Endothelial cell of umbilical vein (primary cell): ENCODE measurements at regions not wholly inside any gene's neighbourhood (a gene's known extent, or its start where the extent isn't known, plus 50 kb on each side); places are given as distances from the start of the nearest gene placed in this dataset.

Experiments
- BruUV-seq: library from RNA; stranded (reverse); fragments of 400-500 nt; replicated peaks from 2 replicates; lab custom pipeline; 2021; lab: Mats Ljungman, UMichigan
- CTCF ChIA-PET: fragments of 300-600, 350-600 bp; sonication (Branson Sonifier 250); formaldehyde crosslinking; loops from one replicate; lab custom pipeline; 2021; ENCODE audit warnings: antibody characterized with exemption, inconsistent platforms; lab: Charles Lee
- POLR2A ChIA-PET: fragments of 300-600, 350-600 bp; sonication (Branson Sonifier 250); formaldehyde crosslinking; loops from one replicate; lab custom pipeline; 2021; ENCODE audit warnings: antibody characterized with exemption, inconsistent platforms; lab: Charles Lee
- DNase-seq: peaks from one replicate; pipeline ENCODE4 v3.0.0-alpha.2; 2011; ENCODE audit warnings: low read depth, low spot score
- FAIRE-seq: peaks from 2 replicates; lab custom pipeline; 2011; peaks lifted over from hg19 to GRCh38; lab: Jason Lieb, UNC
- H2AFZ ChIP-seq: 2 replicates; pipeline ENCODE4 v1.6.0; 2012; ENCODE audit warnings: low read depth, low read length, control low read depth, inconsistent platforms
- H3K27ac ChIP-seq: 2 replicates; pipeline ENCODE4 v1.5.1; 2011; ENCODE audit warnings: low read depth, mild to moderate bottlenecking, control low read depth, low read length, moderate library complexity; ENCODE audit not compliant: insufficient read depth
- H3K27me3 ChIP-seq, 2 experiments: 2 replicates each; pipeline versions ENCODE4 v1.6.0 to v1.6.1; 2011; ENCODE audit warnings: low read length in 2 of 2, mixed read lengths in 1 of 2; ENCODE audit not compliant: control insufficient read depth in 2 of 2, insufficient read depth in 2 of 2
- H3K36me3 ChIP-seq, 2 experiments: 2 replicates in 1 of 2; 3 replicates in 1 of 2; pipeline ENCODE4 v1.5.1; 2011; ENCODE audit warnings: low read length in 2 of 2, mild to moderate bottlenecking in 1 of 2, moderate library complexity in 1 of 2; ENCODE audit not compliant: control insufficient read depth in 2 of 2, insufficient read depth in 2 of 2; ENCODE audit errors: extremely low read depth in 1 of 2
- H3K4me1 ChIP-seq: 3 replicates; pipeline ENCODE4 v1.5.1; 2011; ENCODE audit warnings: mild to moderate bottlenecking, low read length; ENCODE audit not compliant: control insufficient read depth, insufficient read depth; ENCODE audit errors: extremely low read depth
- H3K4me2 ChIP-seq: 2 replicates; pipeline ENCODE4 v1.6.1; 2011; ENCODE audit warnings: low read length, control low read depth, mixed read lengths; ENCODE audit not compliant: insufficient read depth
- H3K4me3 ChIP-seq, 3 experiments: fragments of 200-600 bp in 1 of 3; sonication (generic), shearing (Covaris generic) in 1 of 3; replicated peaks in 1 of 3; 2 replicates each; pipeline ENCODE4 v1.5.1; 2011 to 2016; ENCODE audit warnings: control low read depth in 3 of 3, low read length in 3 of 3, mild to moderate bottlenecking in 2 of 3, inconsistent platforms in 1 of 3, low read depth in 1 of 3, moderate library complexity in 1 of 3; ENCODE audit not compliant: insufficient read depth in 1 of 3
- H3K79me2 ChIP-seq: 2 replicates; pipeline ENCODE4 v1.6.0; 2012; ENCODE audit warnings: low read length, inconsistent platforms; ENCODE audit not compliant: control insufficient read depth, insufficient read depth
- H3K9ac ChIP-seq: replicated peaks from 2 replicates; pipeline ENCODE3; 2011; ENCODE audit warnings: low read length, control low read depth; ENCODE audit not compliant: insufficient read depth; ENCODE audit errors: extremely low read depth
- H3K9me1 ChIP-seq: replicated peaks from 3 replicates; pipeline ENCODE4 v1.6.0; 2011; ENCODE audit warnings: mild to moderate bottlenecking, low read length; ENCODE audit not compliant: control insufficient read depth, insufficient read depth; ENCODE audit errors: extremely low read depth
- H3K9me3 ChIP-seq: replicated peaks from 2 replicates; pipeline ENCODE4 v1.5.1; 2012; ENCODE audit warnings: low read length, inconsistent platforms; ENCODE audit not compliant: control insufficient read depth, insufficient read depth
- H4K20me1 ChIP-seq: replicated peaks from 2 replicates; pipeline ENCODE3; 2011; ENCODE audit warnings: mild to moderate bottlenecking, low read length; ENCODE audit not compliant: control insufficient read depth, insufficient read depth; ENCODE audit errors: extremely low read depth
- EZH2 ChIP-seq: IDR thresholded peaks from 2 replicates; pipeline ENCODE4 v1.6.1; 2012; ENCODE audit warnings: borderline replicate concordance, low read depth, mild to moderate bottlenecking, moderate library complexity, low read length, inconsistent platforms; ENCODE audit not compliant: severe bottlenecking
- FOS ChIP-seq: IDR thresholded peaks from 2 replicates; pipeline ENCODE4 v1.6.1; 2011; ENCODE audit warnings: mild to moderate bottlenecking, low read length, moderate library complexity, borderline replicate concordance; ENCODE audit not compliant: insufficient read depth
- GATA2 ChIP-seq: IDR thresholded peaks from 2 replicates; pipeline ENCODE4 v1.7.0; 2011; ENCODE audit warnings: low read depth, mild to moderate bottlenecking, moderate library complexity, mixed read lengths, low read length; ENCODE audit not compliant: insufficient read length, insufficient read depth
- JUN ChIP-seq: IDR thresholded peaks from 2 replicates; pipeline ENCODE4 v1.6.1; 2011; ENCODE audit warnings: borderline replicate concordance, low read depth; ENCODE audit not compliant: insufficient read length, insufficient read depth
- MAX ChIP-seq: IDR thresholded peaks from 2 replicates; pipeline ENCODE4 v1.6.1; 2011; ENCODE audit not compliant: insufficient read depth, insufficient read length
- MYC ChIP-seq: IDR thresholded peaks from one replicate; pipeline ENCODE4 v1.6.1; 2011; ENCODE audit warnings: mild to moderate bottlenecking, low read depth, low read length
- POLR2A ChIP-seq: IDR thresholded peaks from 2 replicates; pipeline ENCODE4 v1.6.1; 2012; ENCODE audit warnings: low read depth, mild to moderate bottlenecking, control low read depth, low read length
- POLR2AphosphoS5 ChIP-seq: IDR thresholded peaks from 2 replicates; pipeline ENCODE4 v1.6.1; 2012; ENCODE audit warnings: low read depth, mild to moderate bottlenecking, control low read depth, low read length, moderate library complexity; ENCODE audit not compliant: insufficient read depth
- dilution Hi-C: fragments of 300-500 bp; cut with MboI; formaldehyde crosslinking; loops from one replicate; pipeline ENCODE4 v1.15.0; 2019; ENCODE audit warnings: low sequenced_read_pairs; ENCODE audit not compliant: extremely low pct_ligation_motif_present
- intact Hi-C: fragments of 100-400 bp; cut with micrococcal nuclease; formaldehyde crosslinking; loops from one replicate; pipeline ENCODE4 v1.10.0; 2022
- TF ChIP-seq, protein P1 (sequence below), 2 donors: IDR thresholded peaks; 1 replicate in 1 of 2; 2 replicates in 1 of 2; pipeline ENCODE4 v1.5.1; 2011; ENCODE audit warnings: low read length in 2 of 2, mild to moderate bottlenecking in 2 of 2, moderate library complexity in 2 of 2, control low read depth in 1 of 2, inconsistent platforms in 1 of 2, low read depth in 1 of 2; ENCODE audit not compliant: insufficient read depth in 1 of 2; ENCODE audit errors: extremely low read depth in 1 of 2

GRCh38 chr14:94864387-94865195 lies 94.7 kb upstream of the GSC start:
- Histone ChIP-seq H3K4me3 (no peak overlapping the region), H3K4me2 (no peak overlapping the region), H3K79me2 (no peaks in the 10 kb centered on the region), H3K27ac (no peak overlapping the region), H3K4me1 (no peaks in the 10 kb centered on the region), H2AFZ (no peak overlapping the region), H3K9me1 (no peaks in the 10 kb centered on the region), H4K20me1 (no peaks in the 10 kb centered on the region), H3K9me3 (no peaks in the 10 kb centered on the region), H3K36me3 (no peaks in the 10 kb centered on the region), H3K9ac (no peak overlapping the region), H3K27me3 (no peaks in the 10 kb centered on the region)
- no peak for FAIRE-seq
- no TSS peak for BruUV-seq
- no peak for DNase-seq
- intact Hi-C loops (no loop called here), dilution Hi-C loops (no loop called here)
- no peak for TF ChIP-seq EZH2
- TF ChIP-seq, protein P1, sequence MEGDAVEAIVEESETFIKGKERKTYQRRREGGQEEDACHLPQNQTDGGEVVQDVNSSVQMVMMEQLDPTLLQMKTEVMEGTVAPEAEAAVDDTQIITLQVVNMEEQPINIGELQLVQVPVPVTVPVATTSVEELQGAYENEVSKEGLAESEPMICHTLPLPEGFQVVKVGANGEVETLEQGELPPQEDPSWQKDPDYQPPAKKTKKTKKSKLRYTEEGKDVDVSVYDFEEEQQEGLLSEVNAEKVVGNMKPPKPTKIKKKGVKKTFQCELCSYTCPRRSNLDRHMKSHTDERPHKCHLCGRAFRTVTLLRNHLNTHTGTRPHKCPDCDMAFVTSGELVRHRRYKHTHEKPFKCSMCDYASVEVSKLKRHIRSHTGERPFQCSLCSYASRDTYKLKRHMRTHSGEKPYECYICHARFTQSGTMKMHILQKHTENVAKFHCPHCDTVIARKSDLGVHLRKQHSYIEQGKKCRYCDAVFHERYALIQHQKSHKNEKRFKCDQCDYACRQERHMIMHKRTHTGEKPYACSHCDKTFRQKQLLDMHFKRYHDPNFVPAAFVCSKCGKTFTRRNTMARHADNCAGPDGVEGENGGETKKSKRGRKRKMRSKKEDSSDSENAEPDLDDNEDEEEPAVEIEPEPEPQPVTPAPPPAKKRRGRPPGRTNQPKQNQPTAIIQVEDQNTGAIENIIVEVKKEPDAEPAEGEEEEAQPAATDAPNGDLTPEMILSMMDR (IDR thresholded peaks at IDR 0.05; ENCODE audit: extremely low read depth in 1 of 2, insufficient read depth in 1 of 2, low read depth in 1 of 2, low read length in 2 of 2): no peak
- no peak for TF ChIP-seq MAX
- TF ChIP-seq MYC: no peak
- no peak for TF ChIP-seq POLR2AphosphoS5
- no peak for TF ChIP-seq GATA2
- no peak for TF ChIP-seq FOS
- TF ChIP-seq POLR2A: no peak
- no peak for TF ChIP-seq JUN
- ChIA-PET CTCF (no interaction called here), POLR2A (no interaction called here)
